CD8-positive, alpha-beta memory T cell (primary cell): ENCODE measurements at regions not wholly inside any gene's neighbourhood (a gene's known extent, or its start where the extent isn't known, plus 50 kb on each side); places are given as distances from the start of the nearest gene placed in this dataset.

Experiments
- CTCF ChIA-PET: fragments of 350-600 bp; sonication (Branson Sonifier 250); formaldehyde crosslinking; loops from one replicate; lab custom pipeline; 2021; ENCODE audit warnings: antibody characterized with exemption; lab: Charles Lee
- POLR2A ChIA-PET: fragments of 350-600 bp; sonication (Branson Sonifier 250); formaldehyde crosslinking; loops from one replicate; lab custom pipeline; 2021; ENCODE audit warnings: antibody characterized with exemption; lab: Charles Lee
- DNase-seq, 5 donors: peaks; one replicate each; pipeline versions ENCODE4 v3.0.0 to v3.0.0-alpha.2; 2020 to 2022; ENCODE audit warnings: mixed read lengths in 1 of 5
- H3K27ac ChIP-seq: one replicate; pipeline ENCODE4 v1.7.0; 2013; ENCODE audit warnings: low read depth, mild to moderate bottlenecking, low read length, moderate library complexity
- H3K27me3 ChIP-seq: 2 replicates; pipeline ENCODE4 v1.7.0; 2013; ENCODE audit warnings: low read length, mild to moderate bottlenecking; ENCODE audit not compliant: insufficient read depth, poor library complexity, severe bottlenecking
- H3K36me3 ChIP-seq: 2 replicates; pipeline ENCODE4 v1.7.0; 2013; ENCODE audit warnings: mild to moderate bottlenecking, low read length, moderate library complexity; ENCODE audit not compliant: insufficient read depth
- H3K4me1 ChIP-seq: 2 replicates; pipeline ENCODE4 v1.7.0; 2013; ENCODE audit warnings: mild to moderate bottlenecking, low read length, moderate library complexity; ENCODE audit not compliant: insufficient read depth
- H3K4me3 ChIP-seq: 2 replicates; pipeline ENCODE4 v1.7.0; 2013; ENCODE audit warnings: mild to moderate bottlenecking, low read length
- H3K9me3 ChIP-seq: 2 replicates; pipeline ENCODE4 v1.7.0; 2013; ENCODE audit warnings: mild to moderate bottlenecking, low read length
- H3K27ac Mint-ChIP-seq, 8 donors: one replicate each; pipeline ENCODE4 v1.8.0; 2020 to 2021; ENCODE audit warnings: mixed read lengths in 8 of 8, mild to moderate bottlenecking in 6 of 8, inconsistent platforms in 3 of 8, moderate library complexity in 3 of 8
- H3K27me3 Mint-ChIP-seq, 2 donors: one replicate each; pipeline ENCODE4 v1.8.0; 2020 to 2021; ENCODE audit warnings: mixed read lengths in 2 of 2, mild to moderate bottlenecking in 1 of 2, moderate library complexity in 1 of 2
- H3K36me3 Mint-ChIP-seq, 3 donors: one replicate each; pipeline ENCODE4 v1.8.0; 2020 to 2021; ENCODE audit warnings: mixed read lengths in 3 of 3, inconsistent platforms in 1 of 3, mild to moderate bottlenecking in 1 of 3
- H3K4me1 Mint-ChIP-seq, 3 donors: one replicate each; pipeline ENCODE4 v1.8.0; 2020 to 2021; ENCODE audit warnings: mixed read lengths in 3 of 3, inconsistent platforms in 1 of 3, mild to moderate bottlenecking in 1 of 3
- H3K4me3 Mint-ChIP-seq, 7 donors: one replicate each; pipeline ENCODE4 v1.8.0; 2020 to 2021; ENCODE audit warnings: mixed read lengths in 7 of 7, mild to moderate bottlenecking in 6 of 7, moderate library complexity in 4 of 7, inconsistent platforms in 2 of 7
- H3K9me3 Mint-ChIP-seq, 5 donors: one replicate each; pipeline ENCODE4 v1.8.0; 2020 to 2022; ENCODE audit warnings: mixed read lengths in 5 of 5, mild to moderate bottlenecking in 3 of 5, moderate library complexity in 2 of 5, inconsistent platforms in 1 of 5

GRCh38 chr1:239723776-239724367 lies 337.5 kb downstream of the CHRM3 start:
- H3K9me3 Mint-ChIP-seq = peaks cover 0 to 2% (median 0%) of the 10 kb centered on the region in 5 donors
- CTCF ChIA-PET = no interaction called here

GRCh38 chr1:239725371-239725770 lies 339.0 kb downstream of the CHRM3 start:
- H3K36me3 ChIP-seq = no peaks in the 10 kb centered on the region
- Mint-ChIP-seq H3K27ac (no peak overlapping the region), H3K36me3 (peaks cover 0 to 12% (median 2%) of the 10 kb centered on the region in 3 donors), H3K27me3 (no peaks in the 10 kb centered on the region), H3K4me1 (peaks cover 21 to 42% (median 32%) of the 10 kb centered on the region in 3 donors), H3K4me3 (no peak overlapping the region), H3K9me3 (peaks cover 0 to 2% (median 0%) of the 10 kb centered on the region in 5 donors)
- CTCF ChIA-PET = no interaction called here
- H3K4me1 ChIP-seq = peaks cover 40% of the 10 kb centered on the region
- no peak for DNase-seq
- POLR2A ChIA-PET = no interaction called here
- no peak overlapping the region for H3K27ac ChIP-seq
- no peaks in the 10 kb centered on the region for H3K9me3 ChIP-seq
- no peaks in the 10 kb centered on the region for H3K27me3 ChIP-seq
- H3K4me3 ChIP-seq = no peak overlapping the region

More at GRCh38 chr1:239723776-239724367, 337.5 kb downstream of the CHRM3 start:
- Histone ChIP-seq H3K27ac (no peak overlapping the region), H3K4me1 (peaks cover 45% of the 10 kb centered on the region), H3K9me3 (no peaks in the 10 kb centered on the region), H3K36me3 (no peaks in the 10 kb centered on the region), H3K27me3 (no peaks in the 10 kb centered on the region), H3K4me3 (no peak overlapping the region)
- POLR2A ChIA-PET = no interaction called here
- H3K4me1 Mint-ChIP-seq = peaks cover 29 to 42% (median 32%) of the 10 kb centered on the region in 3 donors
- H3K27me3 Mint-ChIP-seq = no peaks in the 10 kb centered on the region
- H3K36me3 Mint-ChIP-seq = peaks cover 2 to 12% (median 2%) of the 10 kb centered on the region in 3 donors
- peak overlapping the region in 1 of 8 donors; percentile 70 for H3K27ac Mint-ChIP-seq
- peak overlapping the region in 2 of 7 donors; percentile 16 to 34 for H3K4me3 Mint-ChIP-seq
- no peak for DNase-seq

GRCh38 chr1:239725933-239726332 lies 339.6 kb downstream of the CHRM3 start:
- H3K36me3 ChIP-seq = no peaks in the 10 kb centered on the region
- peaks cover 0 to 12% (median 2%) of the 10 kb centered on the region in 3 donors for H3K36me3 Mint-ChIP-seq
- ChIA-PET CTCF (no interaction called here), POLR2A (no interaction called here)
- H3K27me3 Mint-ChIP-seq = no peaks in the 10 kb centered on the region
- H3K9me3 Mint-ChIP-seq = peaks cover 0 to 2% (median 0%) of the 10 kb centered on the region in 5 donors
- peaks cover 18 to 37% (median 27%) of the 10 kb centered on the region in 3 donors for H3K4me1 Mint-ChIP-seq
- peaks cover 39% of the 10 kb centered on the region for H3K4me1 ChIP-seq
- H3K27me3 ChIP-seq = no peaks in the 10 kb centered on the region
- no peak overlapping the region for H3K4me3 ChIP-seq
- H3K27ac Mint-ChIP-seq = no peak overlapping the region
- no peaks in the 10 kb centered on the region for H3K9me3 ChIP-seq
- no peak overlapping the region for H3K27ac ChIP-seq
- DNase-seq = no peak
- no peak overlapping the region for H3K4me3 Mint-ChIP-seq

- H3K4me3 ChIP-seq = no peak overlapping the region
- H3K27ac ChIP-seq = no peak overlapping the region
- no peaks in the 10 kb centered on the region for H3K9me3 ChIP-seq
- H3K27me3 ChIP-seq = no peaks in the 10 kb centered on the region
- ChIA-PET POLR2A (no interaction called here), CTCF (no interaction called here)
- Mint-ChIP-seq H3K9me3 (no peaks in the 10 kb centered on the region), H3K4me1 (no peaks in the 10 kb centered on the region), H3K27ac (no peak overlapping the region), H3K36me3 (peaks cover 0 to 9% (median 2%) of the 10 kb centered on the region in 3 donors), H3K4me3 (no peak overlapping the region), H3K27me3 (no peaks in the 10 kb centered on the region)
- peaks cover 5% of the 10 kb centered on the region for H3K4me1 ChIP-seq
- H3K36me3 ChIP-seq = no peaks in the 10 kb centered on the region
- DNase-seq = no peak
These were observed 344.0 kb downstream of the CHRM3 start for GRCh38 chr1:239730378-239730777.

GRCh38 chr1:239731082-239731748 lies 344.8 kb downstream of the CHRM3 start:
- no peak overlapping the region for H3K4me3 ChIP-seq
- no peaks in the 10 kb centered on the region for H3K9me3 Mint-ChIP-seq
- H3K27me3 ChIP-seq = no peaks in the 10 kb centered on the region
- no peak overlapping the region for H3K4me3 Mint-ChIP-seq
- POLR2A ChIA-PET = interaction anchor here (0.6 kb wide), 1 partner anchor 9 kb away, joined by 3 read pairs; no protein-coding TSS in a partner anchor
- H3K27ac Mint-ChIP-seq = no peak overlapping the region
- CTCF ChIA-PET = no interaction called here
- H3K9me3 ChIP-seq = no peaks in the 10 kb centered on the region
- H3K36me3 Mint-ChIP-seq = peaks cover 0 to 9% (median 0%) of the 10 kb centered on the region in 3 donors
- no peaks in the 10 kb centered on the region for H3K36me3 ChIP-seq
- H3K4me1 ChIP-seq = peaks cover 5% of the 10 kb centered on the region
- DNase-seq = no peak
- H3K27ac ChIP-seq = no peak overlapping the region
- no peaks in the 10 kb centered on the region for H3K27me3 Mint-ChIP-seq
- no peaks in the 10 kb centered on the region for H3K4me1 Mint-ChIP-seq

- ChIA-PET CTCF (no interaction called here), POLR2A (no interaction called here)
- Histone ChIP-seq H3K4me3 (no peak overlapping the region), H3K27me3 (no peaks in the 10 kb centered on the region), H3K27ac (no peak overlapping the region), H3K36me3 (no peaks in the 10 kb centered on the region), H3K9me3 (no peaks in the 10 kb centered on the region), H3K4me1 (peaks cover 5% of the 10 kb centered on the region)
- Mint-ChIP-seq H3K4me3 (no peak overlapping the region), H3K4me1 (no peaks in the 10 kb centered on the region), H3K27ac (no peak overlapping the region), H3K36me3 (peaks cover 0 to 11% (median 0%) of the 10 kb centered on the region in 3 donors), H3K27me3 (no peaks in the 10 kb centered on the region), H3K9me3 (no peaks in the 10 kb centered on the region)
- DNase-seq = no peak
These were observed 346.4 kb downstream of the CHRM3 start for GRCh38 chr1:239732770-239733169.

- H3K36me3 ChIP-seq = no peaks in the 10 kb centered on the region
- no peak overlapping the region for H3K4me3 ChIP-seq
- no peaks in the 10 kb centered on the region for H3K9me3 ChIP-seq
- ChIA-PET POLR2A (no interaction called here), CTCF (no interaction called here)
- Mint-ChIP-seq H3K4me3 (no peak overlapping the region), H3K27me3 (peaks cover 0 to 3% of the 10 kb centered on the region in 2 donors), H3K9me3 (no peaks in the 10 kb centered on the region), H3K36me3 (peaks cover 0 to 8% (median 2%) of the 10 kb centered on the region in 3 donors), H3K27ac (no peak overlapping the region), H3K4me1 (no peaks in the 10 kb centered on the region)
- no peaks in the 10 kb centered on the region for H3K27me3 ChIP-seq
- peaks cover 5% of the 10 kb centered on the region for H3K4me1 ChIP-seq
- no peak for DNase-seq
- H3K27ac ChIP-seq = no peak overlapping the region
These were observed 347.6 kb downstream of the CHRM3 start for GRCh38 chr1:239733995-239734394.

- H3K4me3 ChIP-seq = no peak overlapping the region
- no peak overlapping the region for H3K4me3 Mint-ChIP-seq
- peaks cover 0 to 13% (median 2%) of the 10 kb centered on the region in 3 donors for H3K36me3 Mint-ChIP-seq
- H3K9me3 Mint-ChIP-seq = peaks cover 0 to 4% (median 4%) of the 10 kb centered on the region in 5 donors
- H3K27ac ChIP-seq = no peak overlapping the region
- no peaks in the 10 kb centered on the region for H3K27me3 ChIP-seq
- H3K4me1 ChIP-seq = peaks cover 9% of the 10 kb centered on the region
- no peaks in the 10 kb centered on the region for H3K9me3 ChIP-seq
- DNase-seq = no peak
- peaks cover 0 to 3% of the 10 kb centered on the region in 2 donors for H3K27me3 Mint-ChIP-seq
- peaks cover 5 to 6% (median 5%) of the 10 kb centered on the region in 3 donors for H3K4me1 Mint-ChIP-seq
- H3K36me3 ChIP-seq = no peaks in the 10 kb centered on the region
- ChIA-PET POLR2A (no interaction called here), CTCF (no interaction called here)
- H3K27ac Mint-ChIP-seq = no peak overlapping the region
These were observed 348.7 kb downstream of the CHRM3 start for GRCh38 chr1:239735111-239735510.
